Muscle layer of duodenum (tissue), 2 donors: ENCODE measurements at regions not wholly inside any gene's neighbourhood (a gene's known extent, or its start where the extent isn't known, plus 50 kb on each side); places are given as distances from the start of the nearest gene placed in this dataset.
A peak's percentile ranks its signal among the peaks of the same experiment; 100 is the strongest.

Source experiments
- H3K27ac ChIP-seq: one replicate; pipeline ENCODE4 v1.7.0; 2013; ENCODE audit warnings: mild to moderate bottlenecking, low read length
- H3K27me3 ChIP-seq: one replicate; pipeline ENCODE4 v1.7.0; 2013; ENCODE audit warnings: low read depth, mild to moderate bottlenecking, control low read depth, low read length
- H3K36me3 ChIP-seq, 2 donors: one replicate each; pipeline ENCODE4 v1.7.0; 2013; ENCODE audit warnings: low read length in 2 of 2, control low read depth in 1 of 2, mild to moderate bottlenecking in 1 of 2; ENCODE audit not compliant: insufficient read depth in 2 of 2, control insufficient read depth in 1 of 2
- H3K4me1 ChIP-seq, 2 donors: one replicate each; pipeline ENCODE4 v1.7.0; 2013; ENCODE audit warnings: low read length in 2 of 2, mild to moderate bottlenecking in 2 of 2, control low read depth in 1 of 2, moderate library complexity in 1 of 2; ENCODE audit not compliant: insufficient read depth in 2 of 2, control insufficient read depth in 1 of 2
- H3K4me3 ChIP-seq, 2 donors: one replicate each; pipeline ENCODE4 v1.7.0; 2013; ENCODE audit warnings: low read length in 2 of 2, low read depth in 1 of 2, mild to moderate bottlenecking in 1 of 2
- H3K9me3 ChIP-seq, 2 donors: one replicate each; pipeline ENCODE4 v1.7.0; 2013; ENCODE audit warnings: low read length in 2 of 2, control low read depth in 1 of 2, mild to moderate bottlenecking in 1 of 2; ENCODE audit not compliant: control insufficient read depth in 1 of 2
- donor health status: healthy.

- Histone ChIP-seq H3K4me3 (no peak overlapping the region), H3K27ac (no peak overlapping the region), H3K36me3 (no peaks in the 10 kb centered on the region), H3K4me1 (no peaks in the 10 kb centered on the region), H3K27me3 (no peaks in the 10 kb centered on the region), H3K9me3 (no peaks in the 10 kb centered on the region)
Measured at GRCh38 chr6:23089981-23090380, 520.6 kb downstream of the HDGFL1 start.

- Histone ChIP-seq H3K4me3 (no peak overlapping the region), H3K4me1 (no peaks in the 10 kb centered on the region), H3K27ac (no peak overlapping the region), H3K36me3 (no peaks in the 10 kb centered on the region), H3K27me3 (no peaks in the 10 kb centered on the region), H3K9me3 (no peaks in the 10 kb centered on the region)
Measured at GRCh38 chr6:23091795-23092194, 522.4 kb downstream of the HDGFL1 start.

GRCh38 chr6:23096876-23097275 lies 527.5 kb downstream of the HDGFL1 start:
- H3K36me3 ChIP-seq: no peaks in the 10 kb centered on the region
- no peaks in the 10 kb centered on the region for H3K9me3 ChIP-seq
- no peaks in the 10 kb centered on the region for H3K27me3 ChIP-seq
- H3K4me1 ChIP-seq: no peaks in the 10 kb centered on the region
- H3K27ac ChIP-seq: no peak overlapping the region
- no peak overlapping the region for H3K4me3 ChIP-seq

GRCh38 chr6:23097566-23097965 lies 528.2 kb downstream of the HDGFL1 start:
- Histone ChIP-seq H3K4me3 (no peak overlapping the region), H3K36me3 (no peaks in the 10 kb centered on the region), H3K4me1 (no peaks in the 10 kb centered on the region), H3K9me3 (no peaks in the 10 kb centered on the region), H3K27ac (no peak overlapping the region), H3K27me3 (no peaks in the 10 kb centered on the region)

GRCh38 chr6:23106951-23107350 lies 537.6 kb downstream of the HDGFL1 start:
- no peaks in the 10 kb centered on the region for H3K27me3 ChIP-seq
- no peak overlapping the region for H3K4me3 ChIP-seq
- no peaks in the 10 kb centered on the region for H3K4me1 ChIP-seq
- no peak overlapping the region for H3K27ac ChIP-seq
- H3K9me3 ChIP-seq: no peaks in the 10 kb centered on the region
- H3K36me3 ChIP-seq: no peaks in the 10 kb centered on the region

GRCh38 chr6:23111984-23112383 lies 542.6 kb downstream of the HDGFL1 start:
- H3K36me3 ChIP-seq: no peaks in the 10 kb centered on the region
- H3K4me1 ChIP-seq: no peaks in the 10 kb centered on the region
- H3K27me3 ChIP-seq: no peaks in the 10 kb centered on the region
- no peak overlapping the region for H3K27ac ChIP-seq
- peaks cover 0 to 12% of the 10 kb centered on the region in 2 donors for H3K9me3 ChIP-seq
- no peak overlapping the region for H3K4me3 ChIP-seq

GRCh38 chr6:23114812-23115504 lies 545.6 kb downstream of the HDGFL1 start:
- Histone ChIP-seq H3K27me3 (no peaks in the 10 kb centered on the region), H3K4me1 (no peaks in the 10 kb centered on the region), H3K9me3 (peaks cover 0 to 12% of the 10 kb centered on the region in 2 donors), H3K27ac (no peak overlapping the region), H3K4me3 (peak overlapping the region in 1 of 2 donors; percentile 4), H3K36me3 (no peaks in the 10 kb centered on the region)

GRCh38 chr6:23137611-23138010 lies 568.2 kb downstream of the HDGFL1 start:
- peaks cover 3 to 10% of the 10 kb centered on the region in 2 donors for H3K9me3 ChIP-seq
- no peaks in the 10 kb centered on the region for H3K27me3 ChIP-seq
- H3K4me1 ChIP-seq: no peaks in the 10 kb centered on the region
- H3K4me3 ChIP-seq: no peak overlapping the region
- H3K27ac ChIP-seq: no peak overlapping the region
- H3K36me3 ChIP-seq: no peaks in the 10 kb centered on the region

GRCh38 chr6:23140871-23141270 lies 571.5 kb downstream of the HDGFL1 start:
- Histone ChIP-seq H3K4me1 (no peaks in the 10 kb centered on the region), H3K9me3 (peaks cover 3 to 10% of the 10 kb centered on the region in 2 donors), H3K36me3 (no peaks in the 10 kb centered on the region), H3K27me3 (no peaks in the 10 kb centered on the region), H3K4me3 (no peak overlapping the region), H3K27ac (no peak overlapping the region)

- H3K27me3 ChIP-seq: no peaks in the 10 kb centered on the region
- H3K36me3 ChIP-seq: no peaks in the 10 kb centered on the region
- no peak overlapping the region for H3K4me3 ChIP-seq
- H3K27ac ChIP-seq: no peak overlapping the region
- no peaks in the 10 kb centered on the region for H3K9me3 ChIP-seq
- no peaks in the 10 kb centered on the region for H3K4me1 ChIP-seq
Measured at GRCh38 chr6:23145781-23146180, 576.4 kb downstream of the HDGFL1 start.

- Histone ChIP-seq H3K4me3 (no peak overlapping the region), H3K27me3 (no peaks in the 10 kb centered on the region), H3K27ac (no peak overlapping the region), H3K4me1 (no peaks in the 10 kb centered on the region), H3K9me3 (no peaks in the 10 kb centered on the region), H3K36me3 (no peaks in the 10 kb centered on the region)
Measured at GRCh38 chr6:23154159-23154558, 584.8 kb downstream of the HDGFL1 start.

GRCh38 chr6:23170049-23170448 lies 600.7 kb downstream of the HDGFL1 start:
- H3K4me1 ChIP-seq: no peaks in the 10 kb centered on the region
- no peaks in the 10 kb centered on the region for H3K27me3 ChIP-seq
- H3K4me3 ChIP-seq: no peak overlapping the region
- no peaks in the 10 kb centered on the region for H3K9me3 ChIP-seq
- no peak overlapping the region for H3K27ac ChIP-seq
- H3K36me3 ChIP-seq: no peaks in the 10 kb centered on the region
